ENCODE measurements at regions not wholly inside any gene's neighbourhood (a gene's known extent, or its start where the extent isn't known, plus 50 kb on each side); places are given as distances from the start of the nearest gene placed in this dataset.
A peak's percentile ranks its signal among the peaks of the same experiment; 100 is the strongest.
"Not testable (repeated sequence)": the region's sequence is repeated elsewhere in the genome, so short reads cannot be mapped to it uniquely, and the experiment has no call there.

DNA sequence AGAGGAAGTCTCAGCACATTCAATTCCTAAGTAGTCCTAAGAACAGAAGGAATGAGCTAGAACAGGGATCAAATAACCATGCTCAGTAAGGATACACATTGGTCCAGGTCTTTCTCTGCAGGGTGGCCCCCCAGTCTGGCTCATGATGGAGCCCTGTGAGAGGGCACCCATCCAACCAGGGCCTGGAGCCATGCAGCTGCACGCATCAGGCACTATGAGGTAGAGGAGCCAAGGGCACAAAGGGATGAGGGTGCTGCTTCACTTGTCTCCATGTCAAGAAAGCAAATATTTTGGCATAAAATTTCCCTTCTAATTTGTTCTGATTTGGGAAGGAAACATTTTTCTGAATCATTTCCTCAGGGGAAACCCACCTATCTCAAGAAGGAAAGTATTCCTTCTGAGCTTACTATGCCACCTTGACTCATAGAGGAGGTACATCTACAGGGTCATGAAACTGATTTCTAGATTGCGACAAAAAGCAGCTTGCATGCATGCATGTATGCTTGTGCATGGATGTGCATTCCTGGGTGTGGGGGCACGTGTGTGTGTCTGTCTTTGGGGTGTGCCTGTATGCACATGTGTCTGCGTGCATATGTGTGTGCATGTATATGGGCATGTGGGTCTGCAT, 600.3 kb downstream of the MID1IP1 start:
- DNase-seq (ENCODE audit: low spot score): no peak

DNA sequence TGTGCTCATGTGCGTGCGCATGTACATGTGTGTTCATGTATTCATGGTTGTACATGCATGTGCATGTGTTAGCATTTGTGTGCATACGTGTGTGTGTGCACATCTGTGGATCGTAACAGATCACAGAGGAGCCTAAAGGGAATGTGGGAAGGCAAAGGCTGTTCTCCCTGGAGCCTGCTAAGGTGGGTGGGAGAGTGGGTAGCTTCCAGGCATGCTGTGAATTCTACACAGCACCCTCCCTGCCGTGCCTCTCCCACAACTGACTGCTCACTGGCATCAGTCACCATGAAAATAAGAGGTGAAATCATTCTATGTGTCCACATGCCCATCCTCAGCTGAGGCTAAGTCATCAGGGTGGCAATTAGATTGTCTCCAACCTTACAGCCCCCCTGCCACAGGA, 600.9 kb downstream of the MID1IP1 start:
- no peak for DNase-seq (ENCODE audit: low spot score)

DNA sequence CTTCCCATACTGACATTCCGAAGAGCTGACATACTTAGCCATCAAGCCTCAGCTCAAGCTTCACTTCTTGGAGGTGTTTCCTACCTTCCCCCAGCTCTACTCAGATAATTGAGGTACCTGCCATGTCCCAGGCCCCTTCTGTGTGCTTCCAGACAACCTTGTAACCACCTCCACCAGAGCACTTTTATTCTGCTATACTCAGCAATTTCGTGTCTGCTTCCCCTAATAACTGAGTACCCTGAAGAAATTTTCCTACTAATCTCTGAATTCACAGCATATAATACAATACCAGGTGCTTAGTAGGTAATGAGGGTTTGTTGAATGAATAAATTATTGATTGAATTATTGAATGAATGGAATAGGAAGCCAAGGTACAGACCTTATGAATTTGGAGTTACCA, 605.5 kb downstream of the MID1IP1 start:
- DNase-seq (ENCODE audit: low spot score): no peak

DNA sequence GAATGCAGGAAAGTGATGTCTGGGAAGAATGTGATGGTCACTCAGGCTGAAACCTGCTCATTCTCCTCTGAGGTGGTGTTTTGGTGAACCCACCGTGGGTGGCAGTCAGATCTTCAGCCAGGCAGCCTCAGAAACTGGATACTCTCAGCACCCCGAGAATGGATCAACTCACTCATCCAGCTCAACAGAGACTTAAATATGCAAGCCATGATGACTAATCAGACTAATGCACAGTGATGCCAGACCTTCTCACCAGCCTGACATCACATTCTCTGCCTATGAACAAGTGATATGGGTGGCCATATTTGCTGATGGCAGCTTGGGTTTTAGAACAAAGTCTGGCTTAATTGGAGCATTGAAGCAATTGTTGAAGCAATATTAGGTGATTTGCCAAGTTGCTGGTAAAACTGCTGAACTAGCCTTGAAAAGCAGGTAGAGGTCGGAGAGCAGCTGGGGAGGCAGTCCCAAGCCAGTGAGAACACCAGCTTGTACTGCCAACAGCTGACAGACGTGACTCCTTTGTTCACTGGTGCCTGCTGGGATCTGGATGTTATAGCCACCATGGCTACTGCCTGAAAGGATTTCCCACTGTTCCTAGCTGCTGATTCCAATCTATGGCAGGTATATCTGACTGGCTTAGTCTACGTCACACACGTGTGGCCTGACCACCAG, 608.1 kb downstream of the MID1IP1 start:
- DNase-seq (ENCODE audit: low spot score): no peak

DNA sequence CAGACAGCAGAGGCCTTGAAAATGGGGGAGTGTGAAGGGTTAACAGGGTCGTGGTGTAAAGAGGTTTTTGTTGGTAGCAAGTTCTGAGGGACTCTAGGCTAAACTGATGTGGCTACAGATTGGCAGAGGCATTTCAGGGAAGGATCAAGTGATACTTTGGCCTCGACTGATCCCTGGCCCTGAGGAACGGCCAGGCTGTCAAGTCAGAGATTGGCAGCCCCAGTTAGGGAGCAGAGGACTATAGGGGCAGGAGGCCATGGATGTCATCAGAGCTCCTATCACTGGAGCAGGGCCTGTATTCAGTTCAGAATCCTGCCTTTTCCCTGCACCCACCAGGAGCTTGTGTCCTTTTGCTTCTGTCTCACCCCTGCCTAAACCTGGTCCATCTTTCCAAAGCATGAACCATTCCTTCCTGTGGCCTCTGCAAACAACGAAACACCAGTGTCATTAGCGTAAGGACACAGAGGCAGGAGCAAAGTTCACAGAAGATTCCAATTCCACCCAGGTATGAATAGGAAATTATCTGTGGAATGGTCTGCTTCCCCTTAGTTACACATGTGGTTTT, 613.1 kb downstream of the MID1IP1 start:
- no peak for DNase-seq (ENCODE audit: low spot score)

DNA sequence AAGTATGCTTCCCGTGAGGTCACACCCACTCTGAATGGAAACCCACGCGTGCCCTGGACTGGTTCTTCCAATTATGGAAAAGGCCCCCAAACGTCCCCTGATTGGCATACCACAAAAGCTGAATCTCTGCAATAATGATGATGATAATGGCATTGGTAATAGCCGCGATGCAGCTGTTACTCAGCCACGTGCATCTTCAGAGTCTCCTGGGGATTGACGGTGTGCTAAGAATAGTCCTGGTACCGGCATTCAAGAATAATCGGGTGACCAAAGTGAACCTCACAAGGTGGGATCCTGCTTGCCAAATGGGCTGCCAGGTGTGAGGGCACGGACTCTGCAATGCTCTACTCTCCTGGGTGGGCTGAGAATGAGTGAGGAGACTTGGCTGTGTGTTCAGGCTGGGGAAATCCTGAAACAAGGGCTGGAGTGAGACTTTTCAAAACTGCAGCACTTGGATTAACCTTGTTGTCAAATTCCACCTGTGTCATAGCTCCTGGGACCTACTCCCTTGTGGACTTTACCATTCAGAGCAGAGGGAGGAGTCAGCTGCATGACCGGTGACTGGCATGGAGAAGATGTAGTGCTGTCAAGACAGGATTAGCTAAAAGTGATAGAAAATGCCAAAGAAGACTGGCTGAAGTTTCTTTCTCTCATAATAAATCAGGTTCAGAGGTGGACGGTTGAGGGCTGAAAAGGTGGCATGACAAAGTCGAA, 615.4 kb downstream of the MID1IP1 start:
- no peak for DNase-seq (ENCODE audit: low spot score)

DNA sequence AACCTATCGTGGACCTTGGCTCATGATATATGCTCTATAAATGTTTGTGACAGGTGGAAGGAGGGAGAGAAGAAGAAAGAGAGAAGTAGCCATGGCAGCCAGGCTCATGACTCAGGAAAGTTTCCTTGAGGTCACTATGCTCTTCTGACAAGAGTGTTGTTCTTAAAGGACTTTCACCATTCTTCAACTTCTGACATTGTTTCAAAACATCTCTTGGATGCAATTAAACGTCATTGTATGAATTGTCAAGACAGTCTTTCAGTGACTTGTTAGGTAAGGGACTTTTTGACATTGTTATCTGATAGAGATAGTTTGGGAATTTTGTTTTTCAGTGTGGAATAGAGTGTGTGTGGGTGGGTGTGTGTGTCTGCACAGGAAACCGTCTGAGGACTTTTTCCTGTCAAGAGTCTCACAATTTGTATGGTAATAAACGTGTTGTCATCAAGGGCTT, 617.0 kb downstream of the MID1IP1 start:
- DNase-seq (ENCODE audit: low spot score): no peak

DNA sequence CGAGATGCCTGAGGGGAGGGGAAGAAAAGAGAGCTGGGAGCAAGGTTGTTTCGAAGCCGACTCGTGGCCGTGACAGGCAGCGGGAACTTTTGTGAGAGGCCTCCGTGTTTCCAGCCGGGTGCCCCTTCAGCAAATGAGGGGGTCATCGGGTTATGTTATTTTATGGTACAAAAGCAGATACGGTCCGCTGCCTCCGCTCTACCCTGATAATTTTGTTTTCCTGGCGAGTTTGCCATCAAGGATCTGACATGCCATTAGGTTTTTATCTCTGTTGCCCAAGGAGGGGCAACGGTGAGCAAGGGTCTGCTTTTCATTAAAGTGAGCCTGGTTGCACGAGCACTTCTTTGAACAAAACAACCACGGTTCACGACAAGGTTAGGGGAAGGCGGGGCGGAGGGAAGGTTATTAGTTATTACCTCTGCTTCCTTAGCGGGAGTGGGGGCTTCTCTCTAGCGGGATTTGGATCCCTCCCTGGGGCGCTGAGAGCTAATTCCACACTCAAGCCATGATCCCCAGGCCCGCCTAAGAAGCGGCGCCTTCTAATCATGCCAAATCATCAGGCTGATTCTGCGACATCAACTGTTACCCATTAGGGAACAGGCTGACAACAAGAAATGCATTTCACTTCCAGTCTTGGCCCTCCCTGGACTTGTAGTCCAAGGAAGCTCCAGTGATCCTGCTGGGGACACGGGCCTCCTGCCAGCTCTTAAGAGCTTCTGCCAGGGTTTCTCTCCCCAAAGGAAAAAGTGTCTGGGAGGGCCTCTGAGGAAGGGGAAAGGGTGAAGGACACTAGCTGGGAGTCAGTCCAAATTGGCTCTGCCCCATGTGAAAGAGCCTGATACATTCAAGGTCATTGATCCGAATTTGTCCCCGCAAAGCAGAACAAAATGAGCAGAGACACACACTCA, 617.7 kb downstream of the MID1IP1 start:
- no peak for DNase-seq (ENCODE audit: low spot score)

DNA sequence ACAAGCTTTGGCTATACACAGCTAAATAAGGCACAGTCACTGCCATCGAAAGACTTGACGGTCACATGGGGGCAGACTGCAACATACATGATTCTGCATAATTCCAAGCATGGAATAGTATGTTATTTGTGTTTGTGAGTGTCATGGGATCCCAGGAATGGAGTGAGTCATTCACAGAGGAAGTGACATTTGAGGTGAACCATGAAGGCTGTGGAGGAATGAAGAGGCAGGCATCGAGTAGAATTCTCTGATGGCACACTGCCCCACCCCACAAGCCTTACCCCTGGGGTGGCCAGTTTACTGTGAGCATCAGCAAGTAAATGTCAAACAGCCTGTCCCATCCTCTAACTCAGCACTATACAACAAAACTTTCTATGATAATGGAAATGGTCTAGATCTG, 619.7 kb downstream of the MID1IP1 start:
- peak; percentile 43 for DNase-seq (ENCODE audit: low spot score)

DNA sequence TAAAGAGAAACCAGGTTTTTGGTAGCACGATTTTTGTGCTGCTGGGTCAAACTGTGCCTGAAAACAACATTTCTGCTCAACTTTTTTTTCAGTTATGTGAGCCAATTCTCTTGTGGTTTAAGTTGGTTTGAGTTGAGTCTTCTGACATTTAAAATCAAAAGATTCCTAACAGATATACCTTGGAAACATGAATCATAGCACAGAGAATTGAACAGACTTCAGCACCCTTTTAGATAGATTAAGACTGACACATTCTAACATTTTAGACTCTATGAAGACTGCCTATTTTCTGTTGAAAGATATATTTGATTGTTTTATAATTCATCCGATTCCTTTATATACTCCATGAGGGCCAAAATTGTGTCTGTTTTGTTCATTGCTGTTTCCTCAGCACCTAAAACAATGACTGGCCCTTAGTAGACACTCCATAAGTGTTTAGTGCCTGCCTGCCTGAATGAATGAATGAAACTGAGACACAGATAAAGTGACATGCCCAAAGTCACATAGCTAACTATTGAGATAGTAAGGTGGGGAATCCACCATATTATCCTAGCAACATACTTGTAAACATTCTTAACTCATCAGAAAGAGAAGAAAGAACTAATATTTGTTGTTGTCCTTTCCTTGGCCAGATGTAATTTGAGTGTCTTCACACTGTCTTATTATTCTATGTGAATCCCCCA, 624.0 kb downstream of the MID1IP1 start:
- no peak for DNase-seq (ENCODE audit: low spot score)

DNA sequence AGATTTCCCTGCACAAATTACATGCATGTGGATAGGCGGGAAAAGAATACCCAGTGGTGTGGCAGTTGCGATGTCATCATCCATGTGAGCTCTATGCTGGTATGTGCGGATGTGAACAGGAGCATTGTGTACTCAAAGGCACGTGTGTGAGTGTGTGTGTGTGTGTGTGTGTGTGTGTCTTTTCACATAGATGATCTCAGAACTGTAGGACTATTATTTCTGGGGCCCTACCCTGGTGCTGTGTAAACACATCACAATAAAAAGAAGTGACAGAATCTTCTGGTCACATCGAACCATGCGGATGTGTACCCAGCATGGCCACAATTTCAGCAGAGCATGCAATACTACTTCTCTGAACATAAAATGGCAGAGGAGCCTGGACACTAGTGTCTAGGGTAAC, 624.8 kb downstream of the MID1IP1 start:
- DNase-seq (ENCODE audit: low spot score): no peak

DNA sequence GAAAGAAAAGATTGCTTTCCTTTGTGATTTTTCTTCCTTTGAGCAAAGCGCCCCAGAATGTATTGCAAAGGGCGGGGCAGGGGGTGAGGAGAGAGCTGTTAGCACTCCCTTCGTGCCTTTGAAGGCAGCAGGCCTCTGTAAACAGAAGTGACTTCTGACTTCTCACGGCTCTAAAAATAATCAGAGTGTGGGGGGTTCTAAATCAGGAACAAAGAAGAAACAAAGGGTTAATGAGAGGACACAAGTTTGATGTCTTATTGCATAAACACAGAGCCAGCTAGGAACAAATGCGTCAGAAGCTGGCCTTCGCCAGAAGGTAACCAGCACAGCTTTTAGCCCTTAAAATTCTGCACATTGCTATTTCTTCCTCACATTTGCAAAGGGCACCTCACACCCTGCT, 626.2 kb downstream of the MID1IP1 start:
- DNase-seq (ENCODE audit: low spot score): peak; percentile 17

DNA sequence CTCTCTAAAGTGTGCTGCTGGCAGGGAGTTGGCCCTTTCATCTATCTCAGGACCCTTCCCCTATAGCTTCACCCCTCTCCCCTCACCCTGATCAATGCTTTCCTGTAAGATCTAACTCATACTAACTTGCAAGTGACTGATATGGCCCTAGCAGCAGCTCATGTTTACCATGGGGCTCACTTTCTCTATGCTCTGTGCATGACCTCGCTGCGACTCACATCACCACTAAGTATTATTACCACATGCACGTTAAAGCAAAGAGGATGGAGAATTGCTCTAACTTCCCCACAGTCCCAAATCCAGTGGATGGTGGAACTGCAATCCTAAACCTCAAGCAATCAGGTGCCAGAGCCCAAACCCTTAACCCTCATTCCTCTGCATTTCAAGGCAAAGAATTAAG, 626.6 kb downstream of the MID1IP1 start:
- peak; percentile 38 for DNase-seq (ENCODE audit: low spot score)

DNA sequence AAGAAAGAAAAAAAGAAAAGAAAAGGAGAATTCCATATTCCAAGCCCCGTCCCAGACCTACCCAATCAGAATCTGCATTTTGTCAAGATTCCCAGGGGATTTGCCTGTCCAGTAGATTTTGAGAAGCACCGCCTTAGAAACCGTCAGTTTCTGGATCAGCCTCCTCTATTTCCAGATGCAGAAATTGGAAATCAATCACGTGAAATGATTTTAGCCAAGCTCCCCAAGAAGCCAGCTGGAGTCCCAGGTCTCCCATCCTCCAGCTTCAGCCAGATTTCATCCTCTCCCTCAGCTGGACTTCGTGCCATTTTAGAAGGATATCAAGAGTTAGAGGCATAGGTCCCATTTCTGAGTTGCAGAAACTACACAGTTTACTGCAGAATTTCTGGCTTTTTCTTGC, 629.3 kb downstream of the MID1IP1 start:
- no peak for DNase-seq (ENCODE audit: low spot score)

DNA sequence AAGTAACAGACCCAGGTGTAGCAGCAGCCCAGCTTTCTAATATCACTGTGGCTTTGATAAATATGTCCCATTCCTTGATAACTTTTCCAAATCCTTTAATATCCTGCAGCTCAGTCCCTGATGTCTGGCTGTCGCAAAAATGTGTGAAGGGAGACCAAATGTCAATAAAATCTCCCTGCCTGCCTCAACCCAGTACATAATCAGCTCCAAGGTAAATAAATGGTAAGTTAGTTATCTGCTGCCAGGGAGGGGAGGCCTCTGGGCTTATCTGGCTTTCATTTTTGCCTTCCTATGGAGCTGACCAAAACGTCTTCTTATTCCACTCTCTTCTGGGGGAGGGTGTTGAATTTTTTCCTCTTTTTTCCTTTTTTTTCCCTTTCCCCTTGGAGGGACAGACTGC, 630.6 kb downstream of the MID1IP1 start:
- no peak for DNase-seq (ENCODE audit: low spot score)

DNA sequence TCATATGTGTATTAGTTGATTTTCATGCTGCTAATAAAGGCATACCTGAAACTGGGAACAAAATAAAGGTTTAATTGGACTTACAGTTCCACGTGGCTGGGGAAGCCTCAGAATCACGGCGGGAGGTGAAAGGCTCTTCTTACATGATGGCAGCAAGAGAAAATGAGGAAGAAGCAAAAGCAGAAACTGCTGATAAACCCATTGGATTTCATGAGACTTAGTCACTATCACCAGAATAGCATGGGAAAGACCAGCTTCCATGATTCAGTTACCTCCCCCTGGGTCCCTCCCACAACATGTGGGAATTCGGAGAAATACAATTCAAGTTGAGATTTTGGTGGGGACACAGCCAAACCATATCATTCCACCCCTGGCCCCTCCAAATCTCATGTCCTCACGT, 633.4 kb downstream of the MID1IP1 start:
- not testable (repeated sequence) for DNase-seq (ENCODE audit: low spot score)

DNA sequence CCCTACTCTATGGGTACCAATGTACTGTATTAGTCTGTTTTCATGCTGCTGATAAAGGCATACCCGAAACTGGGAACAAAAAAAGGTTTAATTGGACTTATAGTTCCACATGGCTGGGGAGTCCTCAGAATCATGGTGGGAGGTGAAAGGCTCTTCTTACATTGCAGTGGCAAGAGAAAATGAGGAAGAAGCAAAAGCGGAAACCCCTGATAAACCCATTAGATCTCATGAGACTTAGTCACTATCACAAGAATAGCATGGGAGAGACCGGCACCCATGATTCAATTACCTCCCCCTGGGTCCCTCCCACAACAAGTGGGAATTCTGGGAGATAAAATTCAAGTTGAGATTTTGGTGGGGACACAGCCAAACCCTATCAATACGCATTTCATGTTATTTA, 635.3 kb downstream of the MID1IP1 start:
- not testable (repeated sequence) for DNase-seq (ENCODE audit: low spot score)

DNA sequence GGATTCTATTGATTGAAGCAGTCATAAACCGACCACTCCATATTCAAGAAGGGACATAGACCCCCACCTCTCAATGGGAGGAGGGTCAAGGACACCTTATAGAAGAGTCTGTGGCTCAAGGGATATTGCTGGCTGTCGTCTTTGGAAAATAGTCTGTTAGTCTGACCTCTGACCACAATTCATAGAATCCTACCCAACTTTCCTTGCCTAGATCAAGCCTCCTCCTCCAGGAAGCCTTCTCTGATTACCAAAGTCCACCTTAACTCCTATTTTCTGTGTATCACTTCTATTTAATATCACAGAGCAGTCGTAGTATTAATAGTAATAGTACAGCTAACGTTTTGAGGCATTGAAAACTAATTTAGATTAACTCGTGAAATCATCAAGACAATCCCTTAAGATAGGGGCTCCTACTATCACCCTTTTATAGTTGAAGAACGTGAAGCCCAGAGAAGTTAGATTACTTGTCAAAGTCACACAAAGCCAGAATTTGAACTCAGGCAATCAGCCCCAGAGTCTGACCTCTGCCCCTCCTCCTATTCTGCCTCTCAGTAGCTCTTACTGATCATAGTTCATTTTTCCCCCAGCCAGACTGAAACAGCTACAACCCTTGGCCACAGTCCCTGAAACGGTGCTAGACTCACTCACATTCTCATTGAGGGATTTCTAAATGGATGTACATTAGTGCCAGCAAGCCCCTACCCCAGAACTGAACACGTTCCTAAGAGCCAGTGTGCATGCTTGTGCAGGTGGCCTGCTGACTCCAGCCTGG, 636.6 kb downstream of the MID1IP1 start:
- DNase-seq (ENCODE audit: low spot score): no peak

DNA sequence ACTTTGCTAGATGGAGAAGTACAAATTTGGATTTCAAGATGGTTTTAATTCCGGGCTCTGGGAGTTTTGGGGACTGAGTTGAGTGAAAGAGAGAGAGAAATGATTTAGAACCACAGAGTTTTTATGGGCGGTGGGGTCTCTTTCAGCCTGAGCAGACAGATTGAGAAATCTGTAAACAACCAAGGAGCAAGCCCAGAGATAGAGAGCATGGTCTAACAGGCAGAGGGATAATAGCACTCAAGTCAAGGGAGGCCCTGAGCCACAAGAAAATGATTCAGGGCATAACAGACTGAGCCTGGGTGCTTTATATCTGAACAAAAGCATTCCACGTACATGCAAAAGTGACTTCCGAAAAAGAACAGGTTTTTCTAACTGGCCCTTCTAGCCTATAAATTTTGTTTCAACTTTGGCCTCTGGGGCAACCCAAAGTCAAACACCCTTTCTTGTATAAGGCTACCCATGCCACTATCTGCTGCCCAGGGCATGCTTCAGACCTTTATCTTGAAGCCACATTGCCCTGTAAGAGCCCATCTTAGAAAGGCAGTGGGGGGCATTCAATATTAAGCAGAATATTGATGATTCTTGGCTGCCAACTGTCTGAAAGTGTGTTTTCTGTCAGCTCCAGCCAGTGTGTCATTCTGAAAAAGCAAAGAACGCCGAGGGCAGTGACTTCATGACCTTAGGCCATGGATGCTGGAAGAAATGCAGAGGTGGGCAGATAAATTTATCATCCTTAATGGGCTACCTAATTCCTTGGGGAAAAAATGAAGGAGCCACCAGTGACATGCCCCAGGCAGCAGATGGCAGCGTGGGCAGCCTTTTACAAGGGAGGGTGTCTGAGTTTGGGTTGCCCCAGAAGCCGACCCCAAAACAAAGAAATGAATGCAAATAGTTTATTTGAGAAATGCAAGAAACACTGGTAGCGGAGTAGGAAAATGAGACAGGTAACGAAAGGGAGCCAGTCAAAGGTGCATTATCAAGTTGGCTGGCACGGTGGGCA, 637.6 kb downstream of the MID1IP1 start:
- no peak for DNase-seq (ENCODE audit: low spot score)
